Naive thymus-derived CD8-positive, alpha-beta T cell (primary cell): ENCODE measurements at regions not wholly inside any gene's neighbourhood (a gene's known extent, or its start where the extent isn't known, plus 50 kb on each side); places are given as distances from the start of the nearest gene placed in this dataset.

Experiments
- ATAC-seq, 2 donors: fragments of 150-1000 bp; cut with Tn5 transposase in 1 of 2; sonication (Bioruptor Pico), chemical (Tn5 transposase) in 1 of 2; 1 replicate in 1 of 2; 2 replicates in 1 of 2; pipeline ENCODE4 v1.10.0; 2021; ENCODE audit warnings: mild to moderate bottlenecking in 2 of 2, moderate library complexity in 2 of 2
- POLR2A ChIA-PET: fragments of 350-600 bp; sonication (Branson Sonifier 250); formaldehyde crosslinking; loops from one replicate; lab custom pipeline; 2021; ENCODE audit warnings: antibody characterized with exemption; lab: Charles Lee
- DNase-seq, 10 donors: peaks; one replicate each; pipeline versions ENCODE4 v3.0.0 to v3.0.0-alpha.2; 2020 to 2022
- H3K27ac Mint-ChIP-seq, 10 donors: one replicate each; pipeline ENCODE4 v1.8.0; 2020 to 2022; ENCODE audit warnings: mild to moderate bottlenecking in 10 of 10, mixed read lengths in 10 of 10, moderate library complexity in 4 of 10, inconsistent platforms in 1 of 10
- H3K27me3 Mint-ChIP-seq, 5 donors: one replicate each; pipeline ENCODE4 v1.8.0; 2021 to 2022; ENCODE audit warnings: mixed read lengths in 5 of 5
- H3K36me3 Mint-ChIP-seq, 3 donors: one replicate each; pipeline ENCODE4 v1.8.0; 2020 to 2022; ENCODE audit warnings: mixed read lengths in 3 of 3, mild to moderate bottlenecking in 2 of 3, inconsistent platforms in 1 of 3
- H3K4me1 Mint-ChIP-seq, 4 donors: one replicate each; pipeline ENCODE4 v1.8.0; 2021 to 2022; ENCODE audit warnings: mixed read lengths in 4 of 4
- H3K4me3 Mint-ChIP-seq, 10 donors: one replicate each; pipeline ENCODE4 v1.8.0; 2020 to 2022; ENCODE audit warnings: mild to moderate bottlenecking in 10 of 10, mixed read lengths in 10 of 10, moderate library complexity in 6 of 10, inconsistent platforms in 1 of 10
- H3K9me3 Mint-ChIP-seq, 9 donors: one replicate each; pipeline ENCODE4 v1.8.0; 2020 to 2022; ENCODE audit warnings: mixed read lengths in 9 of 9, mild to moderate bottlenecking in 3 of 9, inconsistent platforms in 1 of 9, moderate library complexity in 1 of 9

- no peaks in the 10 kb centered on the region for H3K4me1 Mint-ChIP-seq
- POLR2A ChIA-PET, result no interaction called here
- DNase-seq, result no peak
- ATAC-seq, result no peak
- peaks cover 5 to 23% (median 13%) of the 10 kb centered on the region in 5 donors for H3K27me3 Mint-ChIP-seq
- no peaks in the 10 kb centered on the region for H3K9me3 Mint-ChIP-seq
- no peak overlapping the region for H3K4me3 Mint-ChIP-seq
- no peak overlapping the region for H3K27ac Mint-ChIP-seq
- no peaks in the 10 kb centered on the region for H3K36me3 Mint-ChIP-seq
Measured at GRCh38 chr13:31056644-31057271, 104.9 kb downstream of the HSPH1 start.

DNA sequence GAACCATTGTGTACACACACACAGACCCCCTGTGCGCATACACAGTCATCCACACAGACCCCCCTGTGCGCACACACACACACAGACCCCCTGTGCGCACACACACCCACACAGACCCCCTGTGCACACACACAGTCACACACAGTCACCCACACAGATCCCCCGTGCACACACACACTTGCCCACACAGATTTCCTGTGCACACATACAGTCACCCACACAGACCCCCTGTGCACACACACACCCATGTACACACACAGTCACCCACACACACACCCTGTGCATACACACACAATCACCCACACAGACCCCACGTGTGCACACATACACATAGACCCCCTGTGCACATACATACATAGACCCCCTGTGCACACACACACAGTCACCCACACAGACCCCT lies 106.1 kb downstream of the HSPH1 start:
- DNase-seq, result no peak
- POLR2A ChIA-PET, result no interaction called here
- H3K27ac Mint-ChIP-seq, result no peak overlapping the region

DNA sequence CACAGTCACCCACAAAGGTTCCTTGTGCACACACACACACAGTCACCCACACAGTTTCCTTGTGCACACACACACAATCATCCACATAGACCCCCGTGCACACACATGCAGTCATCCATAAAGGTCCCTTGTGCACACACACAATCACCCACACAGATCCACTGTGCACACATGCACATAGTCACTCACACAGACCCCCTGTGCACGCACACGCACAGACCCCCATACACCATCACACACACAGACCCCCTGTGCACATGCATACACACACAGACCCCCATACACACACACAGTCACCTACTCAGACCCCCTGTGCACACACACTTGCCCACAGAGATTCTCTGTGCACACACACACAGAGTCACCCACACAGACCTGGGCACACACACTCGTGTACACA lies 107.1 kb downstream of the HSPH1 start:
- ATAC-seq (no peak), DNase-seq (no peak)
- H3K4me3 Mint-ChIP-seq, result no peak overlapping the region
- H3K36me3 Mint-ChIP-seq, result no peaks in the 10 kb centered on the region
- no peaks in the 10 kb centered on the region for H3K9me3 Mint-ChIP-seq
- no peak overlapping the region for H3K27ac Mint-ChIP-seq
- H3K4me1 Mint-ChIP-seq, result no peaks in the 10 kb centered on the region
- H3K27me3 Mint-ChIP-seq, result peaks cover 8 to 18% (median 11%) of the 10 kb centered on the region in 5 donors
- POLR2A ChIA-PET, result no interaction called here

More for the DNA sequence above, 106.1 kb downstream of the HSPH1 start:
- no peaks in the 10 kb centered on the region for H3K9me3 Mint-ChIP-seq
- H3K4me3 Mint-ChIP-seq, result no peak overlapping the region
- no peaks in the 10 kb centered on the region for H3K36me3 Mint-ChIP-seq
- H3K27me3 Mint-ChIP-seq, result peaks cover 10 to 21% (median 18%) of the 10 kb centered on the region in 5 donors
- no peaks in the 10 kb centered on the region for H3K4me1 Mint-ChIP-seq
- ATAC-seq, result no peak

GRCh38 chr13:31053896-31054295 lies 107.8 kb downstream of the HSPH1 start:
- H3K27ac Mint-ChIP-seq, result no peak overlapping the region
- H3K9me3 Mint-ChIP-seq, result no peaks in the 10 kb centered on the region
- no peaks in the 10 kb centered on the region for H3K36me3 Mint-ChIP-seq
- no peaks in the 10 kb centered on the region for H3K4me1 Mint-ChIP-seq
- ATAC-seq (no peak), DNase-seq (no peak)
- H3K4me3 Mint-ChIP-seq, result no peak overlapping the region
- POLR2A ChIA-PET, result no interaction called here
- H3K27me3 Mint-ChIP-seq, result peaks cover 8 to 18% (median 11%) of the 10 kb centered on the region in 5 donors

DNA sequence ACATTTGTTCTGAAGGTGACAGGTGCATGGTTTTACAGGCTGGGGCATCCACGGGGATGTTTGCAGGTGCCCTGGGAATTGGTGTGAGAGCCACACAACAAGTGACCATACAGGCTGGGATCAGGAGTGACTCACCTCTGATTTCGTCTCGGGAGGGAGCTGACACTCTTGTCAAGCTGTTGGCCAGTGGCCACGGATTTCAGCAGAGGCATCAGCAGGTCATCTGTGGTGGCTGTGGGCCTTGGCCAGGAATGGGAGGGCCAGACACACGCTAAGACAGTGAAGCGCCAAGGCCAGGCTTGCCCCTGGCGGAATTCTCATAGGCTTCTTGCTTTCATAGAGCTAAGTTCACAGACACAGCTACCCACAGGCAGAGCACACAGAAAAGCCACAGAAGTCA lies 108.6 kb downstream of the HSPH1 start:
- POLR2A ChIA-PET, result no interaction called here
- Mint-ChIP-seq H3K4me1 (no peaks in the 10 kb centered on the region), H3K4me3 (no peak overlapping the region), H3K9me3 (no peaks in the 10 kb centered on the region), H3K27ac (no peak overlapping the region), H3K27me3 (peaks cover 8 to 18% (median 11%) of the 10 kb centered on the region in 5 donors), H3K36me3 (no peaks in the 10 kb centered on the region)
- DNase-seq (no peak), ATAC-seq (no peak)

GRCh38 chr13:31052478-31052877 lies 109.2 kb downstream of the HSPH1 start:
- H3K4me3 Mint-ChIP-seq, result no peak overlapping the region
- H3K27me3 Mint-ChIP-seq, result peaks cover 8 to 18% (median 11%) of the 10 kb centered on the region in 5 donors
- POLR2A ChIA-PET, result no interaction called here
- H3K36me3 Mint-ChIP-seq, result no peaks in the 10 kb centered on the region
- H3K9me3 Mint-ChIP-seq, result no peaks in the 10 kb centered on the region
- no peak for DNase-seq
- H3K4me1 Mint-ChIP-seq, result no peaks in the 10 kb centered on the region
- no peak for ATAC-seq
- H3K27ac Mint-ChIP-seq, result no peak overlapping the region

- no peak for ATAC-seq
- Mint-ChIP-seq H3K9me3 (no peaks in the 10 kb centered on the region), H3K36me3 (no peaks in the 10 kb centered on the region)
Measured at GRCh38 chr13:31051999-31052398, 109.7 kb downstream of the HSPH1 start.

DNA sequence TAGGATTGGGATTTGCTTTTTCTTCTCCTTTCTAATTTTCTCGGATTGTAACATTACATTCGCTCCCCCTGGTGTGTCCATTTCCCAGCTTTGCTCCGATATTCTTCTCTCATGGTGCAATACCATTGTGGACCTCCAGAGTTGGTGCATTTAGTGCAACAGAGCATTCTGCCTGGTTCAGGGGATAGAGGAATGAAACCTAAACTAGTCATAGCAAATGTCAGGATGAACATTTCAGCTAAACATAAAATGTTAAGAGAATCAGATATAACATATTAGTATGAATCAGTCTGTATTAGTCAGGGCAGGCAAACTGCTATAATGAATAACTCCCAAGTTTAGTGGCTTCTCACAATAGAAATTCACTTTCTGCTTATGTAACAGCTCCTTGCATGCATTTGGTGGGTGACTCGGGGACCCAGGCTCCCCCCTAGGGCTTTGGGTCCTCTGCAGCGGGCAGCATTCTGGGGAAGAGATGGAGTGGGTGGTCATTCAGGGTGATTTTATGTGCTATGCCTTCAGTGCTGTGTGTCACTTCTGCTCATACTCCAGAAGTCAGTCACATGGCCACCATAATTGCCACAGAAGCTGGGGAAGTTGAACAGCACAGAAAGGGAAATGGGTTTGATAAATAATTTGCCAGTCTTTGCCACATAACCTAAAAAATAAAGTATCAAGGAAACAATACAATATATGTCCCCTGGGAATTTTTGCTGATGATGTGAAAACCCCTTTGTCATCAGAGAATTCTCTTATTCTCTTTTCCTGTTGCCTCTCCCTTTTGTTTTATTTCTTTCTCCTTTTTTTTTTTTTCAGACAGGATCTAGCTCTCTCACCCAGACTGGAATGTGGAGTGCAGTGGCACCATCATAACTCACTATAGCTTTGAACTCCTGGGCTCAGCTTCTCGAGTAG lies 111.0 kb downstream of the HSPH1 start:
- Mint-ChIP-seq H3K27ac (no peak overlapping the region), H3K4me1 (peaks cover 0 to 7% (median 4%) of the 10 kb centered on the region in 4 donors), H3K4me3 (no peak overlapping the region), H3K36me3 (no peaks in the 10 kb centered on the region), H3K27me3 (peaks cover 8 to 18% (median 11%) of the 10 kb centered on the region in 5 donors), H3K9me3 (no peaks in the 10 kb centered on the region)
- POLR2A ChIA-PET, result no interaction called here
- DNase-seq (no peak), ATAC-seq (no peak)

More at GRCh38 chr13:31051999-31052398, 109.7 kb downstream of the HSPH1 start:
- Mint-ChIP-seq H3K27ac (no peak overlapping the region), H3K27me3 (peaks cover 8 to 18% (median 11%) of the 10 kb centered on the region in 5 donors), H3K4me3 (no peak overlapping the region), H3K4me1 (no peaks in the 10 kb centered on the region)
- DNase-seq, result no peak
- POLR2A ChIA-PET, result no interaction called here

DNA sequence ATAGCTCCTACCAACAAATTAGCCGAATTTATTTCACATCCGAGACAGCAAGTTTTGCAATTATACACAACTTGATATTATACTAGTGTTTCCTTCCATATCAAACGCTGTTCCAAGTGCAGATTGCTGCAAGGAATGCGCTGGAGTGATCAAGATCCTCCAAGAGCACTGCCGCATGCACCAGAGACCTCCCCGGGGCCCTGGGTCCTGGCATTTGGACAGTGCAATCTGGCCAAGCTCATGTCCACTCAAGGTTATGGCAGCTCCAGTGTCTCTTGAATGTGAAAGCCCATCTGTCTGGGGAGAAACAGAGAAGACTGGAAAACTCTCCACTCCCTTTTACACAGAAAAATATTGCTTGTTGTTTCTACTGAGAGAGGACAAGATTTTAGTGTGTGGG lies 111.9 kb downstream of the HSPH1 start:
- ATAC-seq (no peak), DNase-seq (no peak)
- peaks cover 8 to 18% (median 11%) of the 10 kb centered on the region in 5 donors for H3K27me3 Mint-ChIP-seq
- H3K36me3 Mint-ChIP-seq, result no peaks in the 10 kb centered on the region
- POLR2A ChIA-PET, result no interaction called here
- H3K27ac Mint-ChIP-seq, result no peak overlapping the region
- no peak overlapping the region for H3K4me3 Mint-ChIP-seq
- H3K4me1 Mint-ChIP-seq, result peaks cover 4 to 16% (median 12%) of the 10 kb centered on the region in 4 donors
- H3K9me3 Mint-ChIP-seq, result no peaks in the 10 kb centered on the region

GRCh38 chr13:31049083-31049482 lies 112.6 kb downstream of the HSPH1 start:
- H3K36me3 Mint-ChIP-seq, result no peaks in the 10 kb centered on the region
- no peak for DNase-seq
- H3K4me1 Mint-ChIP-seq, result peaks cover 7 to 24% (median 19%) of the 10 kb centered on the region in 4 donors
- POLR2A ChIA-PET, result interaction anchor here (0.5 kb wide), 1 partner anchor 16 kb away, joined by 3 read pairs; no protein-coding TSS in a partner anchor
- no peak for ATAC-seq
- H3K4me3 Mint-ChIP-seq, result no peak overlapping the region
- no peaks in the 10 kb centered on the region for H3K9me3 Mint-ChIP-seq
- H3K27me3 Mint-ChIP-seq, result peaks cover 10 to 18% (median 12%) of the 10 kb centered on the region in 5 donors
- H3K27ac Mint-ChIP-seq, result no peak overlapping the region

GRCh38 chr13:31048521-31048920 lies 113.2 kb downstream of the HSPH1 start:
- no peaks in the 10 kb centered on the region for H3K9me3 Mint-ChIP-seq
- H3K27ac Mint-ChIP-seq, result no peak overlapping the region
- DNase-seq, result no peak
- ATAC-seq, result no peak
- no peak overlapping the region for H3K4me3 Mint-ChIP-seq
- H3K36me3 Mint-ChIP-seq, result no peaks in the 10 kb centered on the region
- POLR2A ChIA-PET, result interaction anchor here (0.5 kb wide), 1 partner anchor 17 kb away, joined by 3 read pairs; no protein-coding TSS in a partner anchor
- peaks cover 7 to 27% (median 22%) of the 10 kb centered on the region in 4 donors for H3K4me1 Mint-ChIP-seq
- peaks cover 10 to 19% (median 14%) of the 10 kb centered on the region in 5 donors for H3K27me3 Mint-ChIP-seq

- H3K27ac Mint-ChIP-seq, result no peak overlapping the region
- no peak for ATAC-seq
- H3K27me3 Mint-ChIP-seq, result peaks cover 7 to 31% (median 18%) of the 10 kb centered on the region in 5 donors
- H3K4me3 Mint-ChIP-seq, result no peak overlapping the region
- POLR2A ChIA-PET, result no interaction called here
- no peaks in the 10 kb centered on the region for H3K9me3 Mint-ChIP-seq
- no peaks in the 10 kb centered on the region for H3K36me3 Mint-ChIP-seq
- DNase-seq, result no peak
- H3K4me1 Mint-ChIP-seq, result peaks cover 7 to 33% (median 29%) of the 10 kb centered on the region in 4 donors
Measured at GRCh38 chr13:31046711-31047279, 114.3 kb downstream of the TEX26 start.
